Mesodermal cell (in vitro differentiated cells): ENCODE measurements at regions not wholly inside any gene's neighbourhood (a gene's known extent, or its start where the extent isn't known, plus 50 kb on each side); places are given as distances from the start of the nearest gene placed in this dataset.
"Not testable (repeated sequence)": the region's sequence is repeated elsewhere in the genome, so short reads cannot be mapped to it uniquely, and the experiment has no call there.

ENCODE experiments used
- H3K27ac ChIP-seq: 2 replicates; pipeline ENCODE4 v1.7.0; 2013; ENCODE audit warnings: mild to moderate bottlenecking, low read depth, low read length, moderate library complexity; ENCODE audit not compliant: severe bottlenecking
- H3K36me3 ChIP-seq: 2 replicates; pipeline ENCODE4 v1.7.1; 2013; ENCODE audit warnings: mild to moderate bottlenecking, low read length, moderate library complexity; ENCODE audit not compliant: control insufficient read depth, insufficient read depth
- H3K4me1 ChIP-seq: one replicate; pipeline ENCODE4 v1.7.1; 2013; ENCODE audit warnings: mild to moderate bottlenecking, low read length; ENCODE audit not compliant: insufficient read depth, control insufficient read depth, poor library complexity, severe bottlenecking
- H3K4me3 ChIP-seq: 2 replicates; pipeline ENCODE4 v1.7.0; 2013; ENCODE audit warnings: low read length, control low read depth, mild to moderate bottlenecking; ENCODE audit not compliant: insufficient read depth, poor library complexity, severe bottlenecking; ENCODE audit errors: extremely low read depth
- H3K9me3 ChIP-seq: 2 replicates; pipeline ENCODE4 v1.7.1; 2013; ENCODE audit warnings: mild to moderate bottlenecking, low read length, moderate library complexity; ENCODE audit not compliant: control insufficient read depth
- WGBS, 2 experiments: methylation state at CpG; one replicate each; pipeline ENCODE4 v1.1.5; 2013; ENCODE audit warnings: missing lambda C conversion rate in 2 of 2; ENCODE audit not compliant: insufficient coverage in 2 of 2; 5-methylcytosine and 5-hydroxymethylcytosine counted together

DNA sequence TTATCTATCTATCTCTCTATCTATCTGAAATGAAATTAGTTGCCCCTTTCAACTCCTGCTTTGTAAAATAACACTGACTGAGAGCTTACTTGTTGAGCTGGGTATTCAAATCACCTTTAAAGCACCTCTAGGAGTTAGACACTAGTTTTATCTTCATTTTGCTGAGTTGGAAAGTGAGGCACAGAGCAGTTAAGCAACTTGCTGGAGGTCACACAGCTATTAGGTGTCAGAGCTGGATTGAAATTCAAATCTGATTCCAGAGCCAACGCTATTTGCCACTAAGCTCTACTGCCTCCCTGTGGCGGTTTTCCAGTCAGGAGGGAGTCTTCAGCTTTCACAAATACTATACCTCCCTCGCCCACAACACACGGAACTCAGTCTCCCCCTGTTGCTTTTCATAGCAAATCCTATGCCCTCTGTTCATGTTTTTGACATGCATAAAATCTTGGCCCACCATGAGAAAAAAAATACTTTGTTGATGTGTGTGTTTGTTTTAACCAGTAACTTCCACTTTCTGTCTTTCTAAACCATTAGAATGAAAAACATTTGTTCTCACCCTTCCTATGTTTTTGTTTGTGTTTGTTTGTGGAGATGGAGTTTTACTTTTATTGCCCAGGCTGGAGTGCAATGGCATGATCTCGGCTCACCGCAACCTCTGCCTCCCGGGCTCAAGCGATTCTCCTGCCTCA lies 74.8 kb upstream of the SMURF2 start:
- no peak overlapping the region for H3K27ac ChIP-seq
- peaks cover 44% of the 10 kb centered on the region for H3K4me1 ChIP-seq
- H3K36me3 ChIP-seq, result no peaks in the 10 kb centered on the region
- H3K4me3 ChIP-seq, result no peak overlapping the region
- WGBS, 2 experiments, result 71 to 83% methylated on average over 1 to 4 of the region's 8 CpGs
- H3K9me3 ChIP-seq, result no peaks in the 10 kb centered on the region

DNA sequence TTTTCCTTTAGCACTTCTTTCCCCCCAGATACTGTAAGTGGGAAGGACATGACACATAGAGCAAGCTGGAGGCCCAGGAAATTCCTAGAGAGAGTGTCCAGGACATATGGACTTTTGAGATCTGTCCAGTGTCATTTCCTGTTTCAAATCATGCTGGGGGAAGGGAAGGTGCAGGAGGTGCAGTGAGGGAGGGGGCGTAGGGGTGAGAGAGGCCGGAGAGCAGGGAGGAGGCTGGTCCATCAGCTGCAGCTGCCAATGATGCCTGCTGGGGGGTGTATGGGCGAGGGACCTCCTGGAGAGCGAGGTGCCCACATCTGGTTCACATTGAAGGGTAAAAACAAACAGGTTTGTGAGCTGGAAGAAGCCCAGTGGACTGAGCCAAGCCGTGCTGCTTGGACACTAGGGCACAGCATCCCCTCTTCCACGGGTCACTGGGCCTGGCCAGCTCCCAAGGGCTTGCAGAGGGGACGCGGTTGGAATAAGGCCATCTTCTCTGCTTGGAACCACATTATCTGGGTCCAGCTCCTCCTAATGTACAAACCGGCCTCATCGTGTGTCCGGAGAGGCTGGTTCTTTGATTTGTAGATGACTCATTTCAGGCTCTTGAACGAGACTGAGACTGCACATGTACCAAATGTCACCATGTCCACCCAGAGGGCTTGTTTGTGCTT lies 70.4 kb upstream of the SMURF2 start:
- H3K27ac ChIP-seq, result peak overlapping the region; percentile 74
- H3K9me3 ChIP-seq, result no peaks in the 10 kb centered on the region
- H3K4me1 ChIP-seq, result peaks cover 27% of the 10 kb centered on the region
- H3K4me3 ChIP-seq, result no peak overlapping the region
- 90 to 93% methylated on average over 10 to 12 of the region's 12 CpGs for WGBS, 2 experiments
- H3K36me3 ChIP-seq, result no peaks in the 10 kb centered on the region

DNA sequence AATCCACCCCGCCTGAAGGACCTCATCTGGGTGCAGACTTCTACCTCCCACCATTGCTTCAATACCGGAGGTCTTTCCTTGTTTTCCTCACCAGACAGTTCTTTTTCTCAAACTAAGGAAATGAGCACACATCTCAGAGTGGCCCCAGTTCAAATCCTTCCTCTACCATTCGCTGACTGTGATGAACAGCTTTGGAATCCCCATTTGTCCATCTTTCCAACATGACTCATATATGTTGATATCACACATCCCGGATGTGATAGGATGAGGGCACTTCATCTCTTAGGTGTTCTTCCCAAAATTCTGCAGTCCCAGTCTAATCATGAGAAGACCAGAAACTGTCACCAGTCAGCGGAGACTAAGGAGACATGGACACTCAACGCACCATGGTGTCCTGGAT lies 67.9 kb upstream of the SMURF2 start:
- H3K27ac ChIP-seq, H3K36me3 ChIP-seq: not testable (repeated sequence)
- 95 to 96% methylated on average over 2 to 4 of the region's 6 CpGs for WGBS, 2 experiments

GRCh38 chr17:64729201-64729600 lies 67.1 kb upstream of the SMURF2 start:
- Histone ChIP-seq H3K4me1 (peaks cover 33% of the 10 kb centered on the region), H3K4me3 (no peak overlapping the region), H3K9me3 (no peaks in the 10 kb centered on the region), H3K36me3 (no peaks in the 10 kb centered on the region), H3K27ac (no peak overlapping the region)
- 87 to 100% methylated on average over 5 to 7 of the region's 7 CpGs for WGBS, 2 experiments

More for the DNA sequence above, 67.9 kb upstream of the SMURF2 start:
- H3K9me3 ChIP-seq, H3K4me3 ChIP-seq: not testable (repeated sequence)
- H3K4me1 ChIP-seq, result peaks cover 27% of the 10 kb centered on the region

- Histone ChIP-seq H3K36me3 (no peaks in the 10 kb centered on the region), H3K9me3 (no peaks in the 10 kb centered on the region), H3K4me3 (no peak overlapping the region), H3K27ac (no peak overlapping the region), H3K4me1 (peaks cover 31% of the 10 kb centered on the region)
- 91 to 92% methylated on average over 6 to 7 of the region's 8 CpGs for WGBS, 2 experiments
These were observed 66.1 kb upstream of the SMURF2 start for GRCh38 chr17:64728041-64728695.

DNA sequence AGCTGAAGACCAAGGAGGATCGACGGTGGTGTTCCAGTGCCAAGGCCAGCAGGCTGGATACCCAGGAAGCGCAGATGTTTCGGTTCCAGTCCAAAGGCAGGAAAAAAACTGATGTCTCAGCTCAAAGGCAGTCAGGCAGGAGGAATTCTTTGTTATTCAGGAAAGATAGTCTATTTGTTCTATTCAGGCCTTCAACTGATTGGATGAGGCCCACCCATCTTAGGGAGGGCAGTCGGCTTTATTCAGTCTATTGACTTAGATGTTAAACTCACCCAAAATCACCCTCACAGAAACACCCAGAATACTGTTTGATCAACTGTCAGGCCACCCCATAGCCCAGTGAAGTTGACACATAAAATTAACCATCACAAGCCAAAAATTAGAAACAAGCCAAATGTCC lies 63.9 kb upstream of the SMURF2 start:
- not testable (repeated sequence) for H3K36me3 ChIP-seq, H3K9me3 ChIP-seq, H3K27ac ChIP-seq, H3K4me3 ChIP-seq
- WGBS, 2 experiments, result 98 to 100% methylated on average over 4 to 5 of the region's 5 CpGs
- peaks cover 19% of the 10 kb centered on the region for H3K4me1 ChIP-seq

GRCh38 chr17:64724246-64724645 lies 62.1 kb upstream of the SMURF2 start:
- H3K4me1 ChIP-seq, result peaks cover 12% of the 10 kb centered on the region
- not testable (repeated sequence) for H3K9me3 ChIP-seq, H3K4me3 ChIP-seq, H3K36me3 ChIP-seq
- peak overlapping the region; percentile 41 for H3K27ac ChIP-seq
- 83 to 85% methylated on average over 7 of the region's 8 CpGs for WGBS, 2 experiments

GRCh38 chr17:64723781-64724180 lies 61.7 kb upstream of the SMURF2 start:
- Histone ChIP-seq H3K27ac (no peak overlapping the region), H3K4me3 (no peak overlapping the region), H3K9me3 (no peaks in the 10 kb centered on the region), H3K4me1 (peaks cover 12% of the 10 kb centered on the region), H3K36me3 (no peaks in the 10 kb centered on the region)
- WGBS, 2 experiments, result 86 to 100% methylated on average over 1 of the region's 2 CpGs

DNA sequence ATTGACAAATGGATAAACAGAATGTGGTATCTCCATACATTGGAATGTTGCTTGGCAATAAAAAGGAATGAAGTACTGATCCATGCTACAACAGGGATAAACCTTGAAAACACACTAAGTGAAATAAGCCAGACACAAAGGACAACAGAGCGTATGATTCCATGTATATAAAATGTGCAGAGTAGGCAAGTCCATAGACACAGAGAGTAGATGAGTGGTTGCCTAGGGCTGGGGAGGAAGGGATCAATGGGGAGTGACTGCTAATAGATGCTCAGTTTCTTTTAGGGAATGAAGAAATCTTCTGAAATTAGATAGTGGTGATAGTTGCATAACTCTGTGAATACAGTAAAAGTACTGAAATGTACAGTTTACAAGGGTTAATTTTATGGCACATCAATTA lies 59.4 kb upstream of the SMURF2 start:
- H3K4me1 ChIP-seq, H3K27ac ChIP-seq, H3K4me3 ChIP-seq, H3K9me3 ChIP-seq, H3K36me3 ChIP-seq: not testable (repeated sequence)
- 88% methylated on average over 1 of the region's 1 CpG; no CpG with 5 or more reads in 1 of the 2 experiments for WGBS, 2 experiments

DNA sequence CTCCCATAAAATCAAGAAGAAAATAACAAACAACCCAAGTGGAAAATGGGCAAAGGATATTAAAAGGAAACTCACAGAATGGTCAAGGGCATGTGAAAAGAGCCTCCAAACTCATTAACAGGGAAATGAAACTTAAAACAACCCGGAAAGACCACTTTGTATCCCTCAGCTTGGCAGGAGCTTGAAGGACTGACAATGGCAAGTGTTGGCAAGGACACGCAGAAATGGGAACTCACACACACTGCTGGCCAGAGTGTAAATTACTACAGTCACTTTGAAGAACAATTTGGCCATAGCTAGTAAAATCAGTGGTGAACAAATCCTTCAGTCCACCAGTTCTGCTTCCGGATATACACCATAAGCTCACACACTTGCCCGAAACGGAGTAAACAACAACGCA lies 58.1 kb upstream of the SMURF2 start:
- not testable (repeated sequence) for H3K4me3 ChIP-seq, H3K9me3 ChIP-seq, H3K36me3 ChIP-seq, H3K27ac ChIP-seq, H3K4me1 ChIP-seq
- 95% methylated on average over 4 of the region's 6 CpGs; no CpG with 5 or more reads in 1 of the 2 experiments for WGBS, 2 experiments

DNA sequence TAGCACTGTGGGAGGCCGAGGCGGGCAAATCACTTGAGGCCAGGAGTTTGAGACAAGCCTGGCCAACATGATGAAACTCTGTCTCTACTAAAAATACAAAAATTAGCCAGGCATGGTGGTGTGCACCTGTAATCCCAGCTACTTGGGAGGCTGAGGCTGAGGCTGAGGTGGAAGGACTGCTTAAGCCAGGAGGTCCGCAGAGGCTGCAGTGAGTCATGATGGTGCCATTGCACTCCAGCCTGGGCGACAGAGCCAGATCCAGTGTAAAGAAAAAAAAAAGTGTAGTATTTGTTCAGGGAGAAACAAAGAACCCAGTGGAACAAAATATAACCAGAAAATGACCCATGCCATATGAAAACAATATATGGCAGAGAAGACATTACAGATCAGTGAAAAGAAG lies 57.4 kb upstream of the SMURF2 start:
- H3K4me3 ChIP-seq, H3K36me3 ChIP-seq, H3K4me1 ChIP-seq, H3K9me3 ChIP-seq, H3K27ac ChIP-seq: not testable (repeated sequence)
- 86 to 100% methylated on average over 1 to 3 of the region's 4 CpGs for WGBS, 2 experiments
